HG03196 (cell line): ENCODE measurements at regions not wholly inside any gene's neighbourhood (a gene's known extent, or its start where the extent isn't known, plus 50 kb on each side); places are given as distances from the start of the nearest gene placed in this dataset.

ENCODE experiments used
- ATAC-seq: cut with Tn5 transposase; IDR thresholded peaks from one replicate; pipeline ENCODE4 v1.9.1; 2021; ENCODE audit not compliant: unreplicated experiment

DNA sequence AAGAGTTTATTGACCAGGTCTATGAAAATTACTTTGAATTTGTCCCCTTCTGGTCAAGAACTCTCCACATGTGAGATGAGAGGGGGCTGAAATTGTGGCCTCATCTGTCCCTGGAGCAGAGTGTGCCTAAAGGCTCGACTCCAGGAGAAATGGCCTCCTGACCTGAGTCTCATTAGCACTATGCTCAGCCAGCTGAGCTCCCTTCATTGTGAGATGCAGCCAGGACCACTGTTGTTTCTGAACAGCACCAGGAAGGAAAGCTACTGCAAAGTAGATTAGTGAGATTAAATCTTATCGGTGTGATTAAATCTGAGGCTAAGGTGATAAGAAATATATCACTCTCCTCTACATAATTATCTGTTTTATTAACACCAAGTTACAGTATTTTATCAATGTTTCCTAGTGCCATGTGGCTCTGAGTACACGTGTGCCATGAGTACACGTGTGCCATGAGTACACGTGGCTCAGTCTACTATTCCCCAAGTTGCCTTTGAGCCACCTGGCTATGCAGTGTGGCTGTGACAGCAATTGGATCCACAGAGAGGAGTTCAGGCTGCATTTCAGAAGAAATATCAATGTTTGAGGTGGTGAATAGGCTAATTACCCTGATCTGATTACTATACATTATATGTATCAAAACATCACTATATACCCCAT, 126.9 kb downstream of the IPMK start:
- ATAC-seq: no peak

DNA sequence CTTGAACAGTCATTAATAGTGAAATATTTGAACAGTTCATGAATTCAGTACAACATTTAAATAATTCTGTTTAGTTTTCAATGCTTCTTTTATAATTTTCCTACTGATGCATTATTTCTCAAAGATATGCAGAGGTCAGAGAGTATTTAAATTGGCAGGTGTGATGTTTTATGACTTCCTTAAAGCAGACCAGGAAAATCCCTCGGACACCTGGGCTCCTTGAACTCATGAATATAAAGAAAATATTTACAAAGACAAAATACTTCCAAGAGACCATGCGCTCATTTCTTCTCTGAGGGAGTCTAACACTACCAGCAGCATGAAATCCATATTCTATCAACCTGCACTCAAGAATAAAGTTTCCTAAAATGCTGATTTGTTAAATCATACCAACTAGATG, 127.6 kb downstream of the IPMK start:
- no peak for ATAC-seq

DNA sequence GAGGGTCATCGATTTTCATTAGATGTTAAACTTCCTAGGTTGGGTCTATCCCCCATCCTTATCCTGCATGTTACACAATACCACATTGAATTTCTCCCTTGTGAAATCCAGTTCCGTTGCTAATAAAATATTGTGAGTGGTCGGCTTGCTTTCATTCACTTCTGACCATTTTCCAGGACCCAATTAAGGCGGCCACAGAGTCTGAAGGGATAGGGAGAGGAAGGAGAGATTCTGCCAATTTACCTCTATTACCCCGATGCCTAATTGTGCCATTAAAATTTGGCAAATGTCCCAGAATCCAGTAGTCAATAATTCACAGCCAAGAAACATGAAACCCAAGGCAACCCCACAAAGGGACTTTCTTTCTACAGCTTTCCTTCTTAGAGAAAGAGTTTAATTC, 129.9 kb downstream of the IPMK start:
- ATAC-seq: no peak

- no peak for ATAC-seq
Observed at GRCh38 chr10:58115218-58116050, 152.3 kb downstream of the IPMK start.

- ATAC-seq: no peak
Observed at GRCh38 chr10:58109731-58110130, 158.0 kb downstream of the IPMK start.

GRCh38 chr10:58107506-58107905, 160.2 kb downstream of the IPMK start:
- ATAC-seq: no peak

DNA sequence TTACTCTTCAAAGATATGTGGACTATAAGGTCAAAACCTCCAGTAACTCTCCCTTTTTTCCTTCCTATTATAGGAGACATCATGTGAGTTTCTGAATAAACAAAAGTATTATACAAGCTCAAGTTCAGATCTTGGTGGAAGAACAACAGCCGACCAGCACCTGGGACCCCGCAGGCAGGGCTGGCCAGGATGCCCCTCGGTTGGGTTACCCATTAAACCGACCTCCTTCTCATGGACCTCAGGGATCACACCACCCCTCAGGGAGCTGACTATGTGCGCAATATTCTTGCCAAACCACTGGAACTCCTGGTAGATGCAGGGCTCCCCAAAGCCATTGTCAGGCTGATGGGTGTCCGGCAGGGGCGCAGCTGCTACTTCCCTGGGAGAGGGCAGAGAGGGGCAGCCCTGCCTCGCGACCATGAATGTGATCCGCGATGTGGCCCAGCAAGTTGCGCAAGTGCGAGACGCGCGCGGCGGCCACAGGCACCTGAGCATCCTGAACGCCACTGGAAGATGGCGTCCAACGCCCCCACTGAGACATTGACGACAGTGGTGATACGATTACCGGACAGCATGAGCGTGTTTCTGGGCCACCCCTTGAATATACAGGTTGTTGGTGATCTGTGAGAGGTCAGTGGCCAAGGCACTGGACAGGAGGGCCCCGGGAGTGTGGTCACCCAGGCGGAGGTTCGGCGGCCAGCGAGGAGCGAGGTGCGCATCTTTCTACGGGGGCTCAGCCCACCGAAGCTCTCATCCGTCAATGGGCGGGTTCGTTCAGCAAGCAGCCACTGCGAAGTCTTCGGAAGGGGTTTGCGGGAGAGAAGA, 161.3 kb downstream of the IPMK start:
- no peak for ATAC-seq

- no peak for ATAC-seq
Observed at GRCh38 chr10:58104351-58104751, 163.3 kb downstream of the IPMK start.

GRCh38 chr10:58102897-58103296, 164.8 kb downstream of the IPMK start:
- ATAC-seq: no peak

DNA sequence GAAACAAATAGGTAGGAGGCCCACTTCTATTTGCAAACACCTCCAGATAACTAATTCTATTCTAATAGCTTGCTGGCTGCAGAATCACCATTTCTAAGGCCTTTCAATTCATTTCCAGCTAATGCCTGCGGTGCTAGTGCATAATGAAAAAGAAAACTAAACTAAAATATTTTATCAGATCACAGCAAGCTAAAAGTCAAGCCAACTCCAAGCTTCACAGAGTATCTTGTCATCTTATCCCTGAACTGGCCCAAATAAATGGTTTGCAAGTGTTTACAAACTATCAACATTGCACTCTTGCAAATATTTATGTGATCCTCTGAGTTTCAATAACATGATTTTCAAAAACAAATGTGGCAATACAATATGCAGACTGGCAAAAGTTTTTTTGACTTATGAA, 166.0 kb downstream of the IPMK start:
- no peak for ATAC-seq

- no peak for ATAC-seq
Observed at GRCh38 chr10:58094985-58095718, 172.5 kb downstream of the IPMK start.

GRCh38 chr10:58091886-58092285, 175.8 kb downstream of the IPMK start:
- ATAC-seq: no peak

- ATAC-seq: no peak
Observed at GRCh38 chr10:58089739-58090138, 178.0 kb downstream of the IPMK start.

DNA sequence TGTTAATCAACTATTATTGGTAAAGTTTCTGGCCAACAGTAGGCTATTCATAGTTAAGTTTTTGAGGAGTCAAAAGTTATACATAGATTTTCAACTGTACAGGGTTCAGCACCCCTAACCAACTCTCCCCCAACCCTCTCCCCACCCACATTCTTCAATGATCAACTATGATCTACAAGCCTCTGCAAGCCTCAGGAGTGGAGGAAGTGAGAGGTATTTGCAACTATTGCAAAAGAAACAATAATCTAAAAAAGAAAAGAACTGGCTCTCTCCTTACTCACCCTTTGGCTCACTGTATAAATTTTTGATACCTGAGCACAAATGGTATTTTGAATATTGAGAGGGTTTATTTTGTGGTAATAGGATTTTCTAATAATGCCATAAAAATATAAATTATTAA, 179.8 kb downstream of the IPMK start:
- no peak for ATAC-seq

- no peak for ATAC-seq
Observed at GRCh38 chr10:58086763-58087150, 180.9 kb downstream of the IPMK start.

DNA sequence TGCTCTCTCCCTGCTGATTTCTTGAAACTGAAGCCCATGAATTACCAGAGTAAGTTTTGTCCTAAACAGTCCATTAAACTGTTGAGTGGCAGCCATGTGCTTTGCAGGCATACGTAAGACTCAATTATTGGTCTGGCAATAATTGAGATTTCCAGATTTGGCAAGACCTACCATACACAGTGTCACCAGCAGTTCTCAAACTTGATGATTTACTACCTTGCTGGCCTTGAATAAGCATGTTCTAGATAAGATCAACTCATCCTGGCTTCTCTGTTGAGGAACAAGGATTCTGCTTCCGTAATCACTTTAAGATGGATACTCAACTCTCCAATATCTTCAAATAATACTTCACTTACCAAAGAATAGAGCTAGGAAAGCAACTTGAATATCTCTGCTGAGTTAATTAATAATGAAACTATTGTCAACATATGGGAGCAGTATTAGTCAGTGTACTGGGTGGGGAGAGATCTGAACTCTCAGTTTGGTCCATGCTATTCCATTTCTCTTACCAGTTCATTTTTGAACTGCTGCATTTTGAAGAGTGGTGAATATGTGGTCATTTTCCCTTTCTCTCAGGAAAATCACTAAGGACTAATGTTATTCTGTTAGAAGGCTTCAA, 181.4 kb downstream of the IPMK start:
- ATAC-seq: peak; percentile 64

- ATAC-seq: no peak
Observed at GRCh38 chr10:58082248-58082647, 185.4 kb downstream of the IPMK start.

DNA sequence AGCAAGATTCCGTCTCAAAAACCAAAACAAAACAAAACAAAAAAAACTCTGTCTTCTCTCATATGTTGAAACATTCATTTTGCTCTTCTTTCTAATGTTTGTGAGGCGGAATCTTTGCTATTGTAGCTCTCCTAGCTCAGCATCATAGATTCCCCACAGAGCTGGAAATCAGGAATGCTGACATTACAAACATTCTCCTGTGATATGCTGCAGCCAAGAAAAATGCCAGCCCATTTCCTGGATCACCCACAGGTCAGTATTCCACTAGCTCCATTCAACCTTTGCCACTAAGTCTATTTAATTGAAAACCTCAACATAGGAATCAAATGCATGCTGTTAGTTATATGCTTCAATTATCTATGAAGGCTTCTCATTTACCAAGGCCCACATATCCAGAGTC, 186.3 kb downstream of the IPMK start:
- ATAC-seq: no peak

DNA sequence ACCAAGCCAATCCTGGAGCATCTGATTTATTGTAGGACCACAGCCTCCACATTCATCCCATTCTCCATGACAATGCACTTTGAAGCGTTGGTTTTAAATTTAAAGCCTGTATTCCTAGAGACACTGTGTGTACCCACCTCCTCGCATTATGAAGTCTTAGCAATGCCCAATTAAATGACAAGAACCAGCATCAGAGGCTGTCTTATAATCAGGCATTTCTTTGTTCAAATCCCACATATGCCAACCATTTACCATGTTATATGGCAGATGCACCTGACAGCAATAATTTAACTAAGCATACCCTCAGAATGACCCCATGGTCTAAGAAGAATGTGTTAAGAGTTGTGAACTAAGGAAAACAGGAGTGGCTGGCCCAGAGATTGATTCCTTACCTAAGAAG, 188.2 kb downstream of the IPMK start:
- no peak for ATAC-seq

GRCh38 chr10:58072634-58073033, 195.1 kb downstream of the IPMK start:
- no peak for ATAC-seq

DNA sequence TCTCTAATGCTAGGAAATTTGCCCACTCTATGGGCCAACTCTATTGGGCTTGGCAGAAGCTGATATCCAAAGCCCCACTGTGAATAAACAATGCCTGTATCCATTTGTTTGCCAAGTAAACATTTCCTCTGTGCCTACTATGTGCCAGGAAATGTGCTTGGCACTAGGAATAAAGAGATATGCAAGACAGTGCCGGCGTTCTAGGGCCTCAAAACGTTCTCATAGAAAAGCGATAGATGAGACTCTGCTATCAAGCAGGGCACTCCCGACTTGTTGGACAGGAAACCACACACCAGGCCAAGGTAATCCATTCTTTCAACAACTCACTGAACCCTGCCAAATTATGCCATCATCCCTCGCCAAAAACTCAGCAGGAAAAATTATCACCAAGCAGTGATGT, 196.7 kb downstream of the IPMK start:
- ATAC-seq: no peak
